Loucy (cell line): ENCODE measurements at regions not wholly inside any gene's neighbourhood (a gene's known extent, or its start where the extent isn't known, plus 50 kb on each side); places are given as distances from the start of the nearest gene placed in this dataset.

Experiments used
- H2AFZ ChIP-seq: fragments of 200-600 bp; sonication (generic); 2 replicates; pipeline ENCODE4 v1.6.0; 2016; ENCODE audit warnings: antibody characterized with exemption, mild to moderate bottlenecking, low read length, moderate library complexity
- H3F3A ChIP-seq: fragments of 200-600 bp; 2 replicates; pipeline ENCODE4 v1.6.0; 2016; ENCODE audit warnings: antibody characterized with exemption, low read depth, mild to moderate bottlenecking
- H3K27me3 ChIP-seq: fragments of 200-600 bp; sonication (generic); 2 replicates; pipeline ENCODE4 v1.6.1; 2014; ENCODE audit warnings: low read length, mild to moderate bottlenecking; ENCODE audit not compliant: insufficient read depth, poor library complexity, severe bottlenecking
- H3K36me3 ChIP-seq: fragments of 200-600 bp; sonication (generic); 2 replicates; pipeline ENCODE4 v1.6.1; 2016; ENCODE audit warnings: low read length; ENCODE audit not compliant: insufficient read depth
- H3K4me1 ChIP-seq: fragments of 200-600 bp; sonication (generic); 2 replicates; pipeline ENCODE4 v1.5.1; 2014; ENCODE audit warnings: low read length, mild to moderate bottlenecking; ENCODE audit not compliant: insufficient read depth, poor library complexity, severe bottlenecking
- H3K4me2 ChIP-seq: fragments of 200-600 bp; sonication (generic); 2 replicates; pipeline ENCODE4 v1.6.0; 2014; ENCODE audit warnings: antibody characterized with exemption, low read length, low read depth, mild to moderate bottlenecking; ENCODE audit not compliant: poor library complexity, severe bottlenecking
- H3K4me3 ChIP-seq: fragments of 200-600 bp; sonication (generic); 2 replicates; pipeline ENCODE4 v1.5.1; 2014; ENCODE audit warnings: low read length, mild to moderate bottlenecking, mixed read lengths; ENCODE audit not compliant: poor library complexity, severe bottlenecking
- H3K79me2 ChIP-seq: fragments of 200-600 bp; sonication (generic); 2 replicates; pipeline ENCODE4 v1.6.1; 2014; ENCODE audit warnings: low read length; ENCODE audit not compliant: insufficient read depth
- H3K9ac ChIP-seq: fragments of 200-600 bp; sonication (generic); 2 replicates; pipeline ENCODE4 v1.6.0; 2014; ENCODE audit warnings: mild to moderate bottlenecking, low read depth, low read length, moderate library complexity; ENCODE audit not compliant: poor library complexity, severe bottlenecking
- H3K9me2 ChIP-seq: fragments of 200-600 bp; sonication (generic); replicated peaks from 2 replicates; pipeline ENCODE4 v1.6.1; 2016; ENCODE audit warnings: low read depth, low read length, mixed read lengths
- H3K9me3 ChIP-seq: fragments of 200-600 bp; sonication (generic); 2 replicates; pipeline ENCODE4 v1.6.1; 2014; ENCODE audit warnings: mild to moderate bottlenecking, antibody characterized with exemption, low read length, low read depth; ENCODE audit not compliant: insufficient read depth
- H4K20me1 ChIP-seq: fragments of 200-600 bp; sonication (generic); 2 replicates; pipeline ENCODE4 v1.6.0; 2014; ENCODE audit warnings: antibody characterized with exemption, low read length, mild to moderate bottlenecking; ENCODE audit not compliant: insufficient read depth, poor library complexity, severe bottlenecking
- CTCF ChIP-seq: fragments of 200-600 bp; sonication (generic); conservative IDR thresholded peaks from 2 replicates; pipeline ENCODE4 v1.5.1; 2014; ENCODE audit warnings: mild to moderate bottlenecking, antibody characterized with exemption, low read length
- EZH2phosphoT487 ChIP-seq: fragments of 200-600 bp; IDR thresholded peaks from 2 replicates; pipeline ENCODE4 v1.6.1; 2018; ENCODE audit warnings: antibody characterized with exemption, mild to moderate bottlenecking, moderate library complexity, borderline replicate concordance

- H3K36me3 ChIP-seq, result no peaks in the 10 kb centered on the region
- H3K79me2 ChIP-seq, result no peaks in the 10 kb centered on the region
- H4K20me1 ChIP-seq, result no peaks in the 10 kb centered on the region
- H3K4me2 ChIP-seq, result peak overlapping the region; percentile 26
- peaks cover 14% of the 10 kb centered on the region for H3K4me1 ChIP-seq
- H3K9me2 ChIP-seq, result no peaks in the 10 kb centered on the region
- no peaks in the 10 kb centered on the region for H3F3A ChIP-seq
- no peak overlapping the region for H3K4me3 ChIP-seq
- no peaks in the 10 kb centered on the region for H3K27me3 ChIP-seq
- no peak for TF ChIP-seq EZH2phosphoT487
- TF ChIP-seq CTCF, result no peak
- H2AFZ ChIP-seq, result peak overlapping the region; percentile 66; the same call in 1 of the 2 replicates
- no peaks in the 10 kb centered on the region for H3K9me3 ChIP-seq
- no peak overlapping the region for H3K9ac ChIP-seq
Observed at GRCh38 chr5:67639976-67640375, 443.4 kb upstream of the CD180 start.

- H3K9me2 ChIP-seq, result no peaks in the 10 kb centered on the region
- H3K27me3 ChIP-seq, result no peaks in the 10 kb centered on the region
- H3K9me3 ChIP-seq, result no peaks in the 10 kb centered on the region; the same call in 1 of the 2 replicates
- TF ChIP-seq CTCF, result no peak
- no peak for TF ChIP-seq EZH2phosphoT487
- H3K4me1 ChIP-seq, result peaks cover 14% of the 10 kb centered on the region
- H3K79me2 ChIP-seq, result no peaks in the 10 kb centered on the region
- H3K9ac ChIP-seq, result no peak overlapping the region
- H3K4me3 ChIP-seq, result no peak overlapping the region
- no peaks in the 10 kb centered on the region for H3K36me3 ChIP-seq
- no peak overlapping the region for H2AFZ ChIP-seq
- no peaks in the 10 kb centered on the region for H3F3A ChIP-seq
- H3K4me2 ChIP-seq, result no peak overlapping the region
- H4K20me1 ChIP-seq, result no peaks in the 10 kb centered on the region
Observed at GRCh38 chr5:67639313-67639712, 442.7 kb upstream of the CD180 start.

- H3K4me1 ChIP-seq, result peaks cover 14% of the 10 kb centered on the region
- H3K79me2 ChIP-seq, result no peaks in the 10 kb centered on the region
- no peak overlapping the region for H3K4me3 ChIP-seq
- no peaks in the 10 kb centered on the region; the same call in 1 of the 2 replicates for H3K9me3 ChIP-seq
- H3K9me2 ChIP-seq, result no peaks in the 10 kb centered on the region
- no peak overlapping the region for H3K4me2 ChIP-seq
- H4K20me1 ChIP-seq, result no peaks in the 10 kb centered on the region
- TF ChIP-seq CTCF, result no peak
- no peak for TF ChIP-seq EZH2phosphoT487
- no peak overlapping the region for H2AFZ ChIP-seq
- no peak overlapping the region for H3K9ac ChIP-seq
- no peaks in the 10 kb centered on the region for H3F3A ChIP-seq
- no peaks in the 10 kb centered on the region for H3K27me3 ChIP-seq
- H3K36me3 ChIP-seq, result no peaks in the 10 kb centered on the region
Observed at GRCh38 chr5:67636850-67637524, 440.4 kb upstream of the CD180 start.
